ENCODE measurements at regions not wholly inside any gene's neighbourhood (a gene's known extent, or its start where the extent isn't known, plus 50 kb on each side); places are given as distances from the start of the nearest gene placed in this dataset.
A peak's percentile ranks its signal among the peaks of the same experiment; 100 is the strongest.
"Not testable (repeated sequence)": the region's sequence is repeated elsewhere in the genome, so short reads cannot be mapped to it uniquely, and the experiment has no call there.

DNA sequence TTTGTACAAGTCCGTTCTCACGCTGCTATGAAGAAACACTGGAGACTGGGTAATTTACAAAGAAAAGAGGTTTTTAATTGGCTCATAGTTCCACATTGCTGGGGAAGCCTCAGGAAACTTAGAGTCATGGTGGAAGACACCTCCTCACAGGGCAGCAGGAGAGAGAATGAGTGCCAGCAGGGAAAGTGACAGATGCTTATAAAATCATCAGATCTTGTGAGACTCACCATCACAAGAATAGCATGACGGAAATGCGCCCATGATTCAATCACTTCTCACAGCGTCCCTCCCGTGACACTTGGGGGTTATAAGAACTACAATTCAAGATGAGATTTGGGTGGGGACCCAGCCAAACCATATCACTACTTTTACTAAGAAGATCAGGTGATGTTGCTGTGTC, 285.8 kb downstream of the TMX3 start:
- DNase-seq (ENCODE audit: low spot score) = no peak

DNA sequence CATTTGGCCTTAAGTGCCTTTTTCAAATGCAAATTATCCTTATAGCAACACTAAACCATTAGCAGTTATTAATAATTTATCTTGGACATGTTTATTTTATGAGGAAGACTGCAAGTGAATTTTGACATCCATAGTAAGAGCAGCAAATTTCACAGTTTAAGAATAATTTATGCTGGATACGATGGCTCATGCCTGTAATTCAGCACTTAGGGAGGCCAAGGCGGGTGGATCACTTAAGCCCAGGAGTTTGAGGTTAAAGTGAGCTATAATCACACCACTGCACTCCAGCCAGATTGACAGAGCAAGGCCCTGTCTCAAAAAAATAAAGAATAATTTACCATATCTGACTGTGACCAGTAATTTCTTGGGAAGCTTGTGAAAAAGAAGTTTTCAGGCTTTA, 286.2 kb downstream of the TMX3 start:
- no peak for DNase-seq (ENCODE audit: low spot score)

DNA sequence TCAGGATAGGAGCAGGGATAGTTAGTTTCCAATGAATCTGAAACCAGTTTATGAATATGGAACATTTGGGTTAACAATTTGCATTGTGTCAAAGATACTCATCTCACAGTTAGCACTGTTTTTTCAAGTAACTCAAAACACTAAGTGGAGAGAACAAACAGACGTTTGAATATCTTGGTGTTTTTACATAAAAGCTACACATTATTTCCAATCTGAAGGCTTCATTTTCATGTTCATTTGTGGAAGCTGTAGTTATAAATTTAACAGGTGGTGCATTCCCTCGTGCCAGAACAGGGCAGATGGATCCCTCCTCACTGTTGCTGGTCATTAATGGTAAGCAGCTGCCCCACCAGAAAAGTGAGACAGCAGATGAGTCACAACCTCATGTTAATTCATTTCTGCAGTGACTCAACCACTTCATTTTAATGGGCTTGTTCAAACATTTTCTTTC, 286.9 kb downstream of the TMX3 start:
- DNase-seq (ENCODE audit: low spot score) = no peak

DNA sequence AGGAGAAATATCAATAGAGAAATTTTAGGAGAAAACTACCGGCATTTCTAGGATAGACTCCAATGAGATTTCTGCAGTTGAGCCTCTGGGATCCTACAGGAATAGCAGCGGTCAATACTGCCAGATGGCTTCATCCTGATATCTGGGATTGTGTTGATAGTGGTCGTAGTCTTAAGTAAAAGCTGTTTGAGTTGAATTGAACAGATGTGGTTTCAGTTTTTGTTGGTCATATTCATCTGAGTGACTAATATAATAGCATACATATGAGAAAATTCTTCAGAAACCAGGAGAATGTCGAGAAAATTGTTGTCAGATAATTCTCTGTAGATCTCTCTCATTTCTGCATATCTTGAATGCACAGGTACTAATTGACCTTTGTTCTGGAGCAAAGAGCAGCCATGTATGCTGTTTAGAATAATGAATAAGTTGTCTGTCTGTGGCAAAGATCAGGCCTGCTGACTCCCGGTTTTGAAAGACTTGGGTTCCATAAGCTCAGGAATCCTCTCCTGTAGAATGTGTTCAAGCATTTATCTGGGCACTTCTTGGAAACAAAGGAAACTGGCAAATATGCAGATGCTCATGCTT, 288.1 kb downstream of the TMX3 start:
- no peak for DNase-seq (ENCODE audit: low spot score)

DNA sequence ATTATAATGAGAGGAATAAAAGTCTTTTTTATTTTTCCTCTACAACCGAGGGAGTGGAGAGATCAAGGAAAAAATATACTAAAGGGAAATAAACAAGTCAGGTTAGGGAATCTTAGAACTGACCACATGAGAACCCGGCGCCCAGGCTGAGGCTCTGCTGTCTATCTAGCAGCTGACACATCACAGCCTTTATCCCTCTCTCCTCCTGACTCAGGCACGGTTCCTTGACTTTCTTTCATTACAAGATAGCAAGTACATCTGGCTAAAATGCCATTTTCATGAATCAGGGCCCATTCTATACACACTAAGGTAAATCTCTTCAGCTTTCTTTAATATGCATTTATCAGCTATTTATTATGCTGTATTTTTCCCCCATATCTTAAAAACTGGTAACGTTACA, 296.0 kb downstream of the TMX3 start:
- no peak for DNase-seq (ENCODE audit: low spot score)

DNA sequence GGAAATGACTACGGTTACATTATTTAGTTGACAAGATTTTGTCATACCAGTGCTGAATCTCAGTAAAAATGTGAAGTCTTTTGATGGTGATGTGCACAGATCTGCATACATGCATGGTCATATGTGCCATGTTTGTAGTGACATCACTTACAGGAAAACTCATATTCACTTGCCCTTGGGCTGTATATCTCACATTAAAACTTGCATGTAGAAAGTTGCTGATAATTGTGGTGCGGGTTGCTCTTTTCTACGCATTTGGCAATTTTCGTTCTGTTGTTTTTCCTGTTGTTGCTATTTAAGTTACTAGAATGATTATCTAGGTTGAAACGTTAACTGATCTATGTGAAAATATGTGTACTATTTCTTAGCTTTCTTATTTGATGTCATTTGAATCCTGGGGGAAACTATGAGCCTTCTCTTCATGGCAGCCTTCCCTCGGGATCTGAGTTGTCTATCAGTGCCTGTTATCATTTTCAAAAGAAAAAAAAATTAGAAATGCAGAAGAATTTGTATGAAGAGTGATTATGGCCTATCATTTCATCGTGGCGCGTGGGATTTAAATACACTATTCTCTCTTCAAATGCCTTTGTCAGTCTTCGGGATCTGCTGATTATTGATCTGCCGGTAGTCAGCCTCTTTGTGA, 296.6 kb downstream of the TMX3 start:
- DNase-seq (ENCODE audit: low spot score) = peak; percentile 39

DNA sequence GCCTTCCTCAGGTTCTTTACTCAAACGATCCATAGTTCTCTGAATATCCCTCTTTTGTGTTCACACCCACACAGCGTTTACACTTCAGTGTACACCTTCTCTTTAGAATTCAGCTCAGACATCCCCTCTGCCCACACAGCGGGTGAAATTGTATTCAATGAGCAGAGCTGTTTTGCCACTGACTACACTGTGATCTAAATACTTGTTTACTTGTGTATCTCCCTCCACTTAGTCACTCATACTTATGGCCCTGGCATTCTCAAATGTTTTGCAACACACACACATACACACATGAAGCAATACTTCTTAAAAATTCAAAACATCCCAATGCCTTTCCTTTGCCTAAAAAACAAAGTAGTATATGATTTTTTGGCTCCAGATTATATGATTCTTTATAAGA, 297.1 kb downstream of the TMX3 start:
- no peak for DNase-seq (ENCODE audit: low spot score)

DNA sequence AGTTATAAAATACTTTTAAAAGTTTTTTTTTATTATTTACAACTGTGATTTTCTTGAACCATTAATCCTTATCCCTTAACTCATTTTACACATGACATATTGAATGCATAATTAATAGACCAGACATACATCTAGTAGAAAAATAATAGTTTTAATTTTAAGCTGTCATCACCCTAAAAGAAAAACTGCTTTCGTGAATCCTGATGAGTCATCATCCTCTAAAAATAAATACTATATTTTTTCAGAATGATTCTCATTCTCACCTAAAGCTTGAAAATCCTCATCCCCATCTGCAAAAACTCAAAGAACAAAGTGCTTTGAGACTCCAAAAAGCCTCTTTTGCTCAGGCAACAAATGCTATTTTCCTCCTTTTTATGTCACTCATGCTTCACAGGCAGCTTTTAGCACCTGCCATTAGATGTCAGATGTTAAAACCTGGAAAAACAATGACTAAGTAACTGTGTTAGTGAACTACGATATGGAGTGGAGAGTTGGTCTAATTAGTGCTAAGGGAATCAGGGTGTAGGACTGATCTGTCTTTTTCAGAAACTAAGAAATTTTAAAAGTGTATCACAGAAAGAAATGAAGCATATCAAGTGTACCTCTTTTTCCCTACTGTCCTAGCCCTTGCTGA, 297.6 kb downstream of the TMX3 start:
- peak; percentile 39 for DNase-seq (ENCODE audit: low spot score)

DNA sequence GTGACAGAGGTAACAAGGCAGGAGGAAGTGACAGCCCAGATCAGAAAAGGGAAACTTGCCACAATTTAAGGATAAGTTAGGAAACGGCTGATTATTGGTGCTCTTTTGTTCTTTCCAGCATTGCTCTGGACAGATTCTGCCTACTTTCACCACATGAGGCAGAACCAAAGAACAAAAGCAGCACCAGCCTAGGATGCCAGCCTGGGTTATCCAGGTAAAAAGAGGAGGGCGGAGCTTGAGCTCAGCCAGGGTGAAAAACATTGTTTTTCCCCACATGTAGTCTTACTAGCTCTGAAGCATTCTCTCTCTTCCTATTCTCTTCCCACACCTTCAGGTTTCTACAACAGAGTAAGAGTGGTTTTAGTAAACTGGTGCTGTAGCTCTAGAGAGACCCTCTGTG, 300.5 kb downstream of the TMX3 start:
- DNase-seq (ENCODE audit: low spot score) = no peak

DNA sequence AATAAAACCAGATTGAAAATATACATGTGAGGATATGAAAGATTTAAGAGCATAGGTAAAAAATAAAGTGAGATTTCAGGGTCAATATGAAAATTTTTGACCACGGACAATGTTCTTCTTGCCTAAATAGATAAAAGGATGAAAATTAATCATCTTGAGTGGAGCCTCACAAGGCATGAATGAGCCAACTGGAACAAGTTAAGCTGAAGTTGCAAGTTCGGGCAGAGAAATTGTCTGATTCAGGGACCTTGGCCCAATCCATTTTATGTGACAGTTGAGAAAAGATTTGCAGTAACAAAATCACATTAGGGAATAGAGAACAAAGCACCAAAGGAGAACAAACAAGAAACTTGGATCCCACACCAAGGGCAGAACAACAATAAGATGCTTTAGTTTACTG, 305.3 kb downstream of the TMX3 start:
- no peak for DNase-seq (ENCODE audit: low spot score)

DNA sequence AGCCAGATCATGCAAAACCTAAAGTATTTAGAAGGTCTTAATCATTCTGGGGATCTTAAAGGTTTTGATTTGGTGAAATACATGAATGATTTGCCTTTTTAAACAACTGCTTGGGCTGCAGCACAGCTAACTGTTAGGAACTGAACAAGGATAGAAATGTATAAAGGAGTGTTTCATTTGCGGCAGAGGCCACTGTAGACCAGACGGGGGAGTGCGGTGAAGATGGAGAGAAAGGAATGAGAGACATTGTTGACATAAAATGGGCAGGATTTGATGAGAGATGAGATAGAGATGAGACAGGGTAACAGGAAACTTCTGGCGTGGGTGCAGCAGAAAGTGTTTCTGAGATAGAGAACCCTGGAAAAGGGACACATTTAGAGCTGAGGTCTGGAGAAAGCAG, 308.1 kb downstream of the TMX3 start:
- DNase-seq (ENCODE audit: low spot score) = no peak

DNA sequence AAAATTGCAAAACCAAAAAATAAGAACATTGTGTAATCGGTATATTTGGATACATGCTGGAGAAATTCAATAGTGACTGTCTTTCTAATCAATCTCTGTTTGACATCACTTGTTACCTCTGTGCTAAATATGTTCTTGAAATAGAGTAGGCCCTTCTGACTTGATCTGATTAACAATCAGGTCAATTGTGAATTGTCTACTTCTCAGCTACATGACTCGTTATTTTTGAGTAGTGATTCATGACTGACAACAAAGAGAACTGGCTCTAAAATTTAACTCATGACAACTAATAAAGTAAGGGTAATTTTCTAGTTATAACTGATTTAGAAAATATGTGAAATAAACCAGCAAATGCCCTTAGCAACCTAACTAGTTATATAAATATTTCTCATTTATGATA, 312.1 kb downstream of the TMX3 start:
- no peak for DNase-seq (ENCODE audit: low spot score)

DNA sequence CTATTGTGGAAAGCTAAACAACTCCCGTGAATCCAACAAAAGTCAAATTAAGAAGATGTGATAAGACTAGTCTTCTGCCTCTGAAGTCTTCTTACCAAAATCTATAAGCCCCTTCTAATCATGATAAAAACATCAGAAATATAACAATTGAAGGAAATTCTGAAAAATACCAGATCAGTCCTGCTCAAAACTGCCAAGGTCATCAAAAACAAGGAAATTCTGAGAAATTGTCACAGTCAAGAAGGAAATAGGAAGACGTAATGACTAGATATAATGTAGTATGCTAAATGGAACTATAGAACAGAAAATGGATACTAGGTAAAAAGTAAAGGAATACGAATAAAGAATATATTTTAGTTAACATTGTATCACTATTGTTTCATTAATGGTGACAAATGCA, 314.0 kb downstream of the TMX3 start:
- no peak for DNase-seq (ENCODE audit: low spot score)

DNA sequence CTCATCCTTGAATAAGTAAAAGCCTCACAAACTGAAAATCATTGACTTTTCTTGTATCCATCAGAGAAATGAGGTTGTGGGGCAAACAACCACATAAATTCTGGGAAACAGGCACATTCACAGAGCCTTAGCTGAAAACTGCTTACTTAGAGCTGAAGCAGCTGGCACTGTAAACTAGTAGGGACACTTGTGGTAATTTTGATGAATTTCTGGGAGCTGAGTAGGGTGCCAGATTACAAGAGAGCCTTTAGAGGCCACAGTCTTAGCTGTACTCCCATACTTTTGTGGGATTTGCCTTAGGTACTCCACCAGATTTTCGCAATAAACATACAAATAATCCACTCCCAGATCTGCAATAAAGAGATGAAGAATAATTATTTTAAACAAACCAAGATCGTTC, 315.2 kb downstream of the TMX3 start:
- DNase-seq (ENCODE audit: low spot score) = no peak

DNA sequence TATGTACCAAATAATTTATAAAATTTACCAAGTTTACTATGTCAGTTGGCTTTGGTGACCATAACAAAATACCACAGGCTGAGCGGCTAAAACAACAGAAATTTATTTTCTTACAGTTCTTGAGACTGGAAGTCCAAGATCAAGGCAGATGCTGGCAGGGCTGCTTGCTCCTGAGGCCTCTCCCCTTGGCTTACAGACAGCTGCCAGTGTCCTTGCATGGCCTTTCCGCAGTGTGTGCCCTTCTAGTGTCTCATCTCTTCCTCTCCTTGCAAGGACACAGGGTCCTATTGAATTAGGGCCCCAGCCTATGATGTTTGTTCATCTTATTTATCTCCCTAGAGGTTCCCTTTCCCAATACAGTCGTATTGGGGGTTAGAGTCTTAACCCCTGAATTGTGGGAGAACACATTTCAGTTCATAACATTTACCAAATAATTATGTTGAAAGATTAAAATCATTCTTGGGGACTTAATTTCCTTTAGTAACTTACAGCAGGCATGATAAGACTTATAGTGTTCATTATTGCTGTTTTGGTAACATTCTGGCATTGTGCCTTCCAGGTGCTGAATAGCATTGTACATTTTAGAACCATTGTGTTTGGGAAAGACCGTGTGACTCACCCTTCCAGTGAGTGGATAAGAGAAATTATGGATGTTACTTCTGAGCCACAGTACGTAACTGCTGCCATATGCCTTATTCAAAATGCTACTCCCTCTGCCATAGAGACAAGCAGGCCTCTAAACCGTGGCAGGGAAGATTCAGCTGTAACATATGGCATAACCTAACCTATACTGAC, 317.5 kb downstream of the TMX3 start:
- no peak for DNase-seq (ENCODE audit: low spot score)

DNA sequence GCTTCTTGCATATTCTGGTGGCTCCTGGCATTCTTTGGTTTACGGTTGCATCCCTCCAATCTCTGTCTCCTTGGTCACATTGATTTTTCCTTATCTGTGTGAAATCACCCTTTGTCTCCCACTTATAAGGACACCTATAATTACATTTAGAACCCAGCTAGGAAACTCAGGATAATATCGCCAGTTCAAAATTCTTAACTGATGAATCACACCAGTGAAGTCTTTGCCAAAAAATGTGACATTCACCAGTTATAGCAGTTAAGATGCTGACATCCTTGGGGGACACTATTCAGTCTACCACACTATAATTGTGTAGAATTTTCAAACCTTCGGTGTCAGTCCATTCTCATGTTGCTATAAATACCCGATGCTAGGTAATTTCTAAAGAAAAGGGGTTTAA, 320.2 kb downstream of the TMX3 start:
- no peak for DNase-seq (ENCODE audit: low spot score)

DNA sequence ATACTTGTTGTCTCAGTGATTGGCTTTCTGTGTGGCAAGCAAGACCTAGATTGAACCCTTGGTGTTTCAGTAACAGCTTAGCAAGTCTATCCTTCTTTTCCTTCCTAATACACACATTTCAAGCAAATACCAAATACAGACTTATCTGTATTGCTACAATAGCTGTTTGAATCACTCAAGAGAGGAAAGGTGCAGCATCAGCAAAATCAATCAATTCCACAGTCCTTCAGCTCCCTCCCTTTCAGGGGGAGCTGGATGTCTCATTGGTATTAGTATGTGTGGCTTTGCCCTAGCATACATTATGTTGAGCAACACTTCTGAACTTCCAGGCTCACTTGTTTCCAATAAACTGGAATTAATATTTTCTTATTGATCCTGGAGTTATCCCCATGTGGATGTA, 323.1 kb downstream of the TMX3 start:
- no peak for DNase-seq (ENCODE audit: low spot score)

DNA sequence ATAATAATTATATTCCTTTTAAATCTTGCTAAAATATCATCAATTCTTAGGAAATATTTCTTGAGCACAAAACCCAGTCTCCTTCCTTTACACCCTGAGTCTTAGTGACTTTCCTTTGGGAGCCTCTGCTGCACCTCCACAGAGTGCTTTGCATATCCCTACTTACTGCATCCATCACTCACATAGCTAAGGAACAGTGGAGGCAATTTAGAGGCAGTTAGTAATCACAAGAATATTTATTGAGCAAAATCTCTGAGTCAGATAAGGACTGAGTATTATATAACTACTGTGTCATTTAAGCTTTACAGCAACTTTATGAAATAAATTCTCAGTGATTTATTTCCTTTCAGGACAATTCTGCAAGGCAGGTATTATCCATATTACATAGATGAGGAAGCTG, 327.7 kb downstream of the TMX3 start:
- DNase-seq (ENCODE audit: low spot score) = peak; percentile 66

DNA sequence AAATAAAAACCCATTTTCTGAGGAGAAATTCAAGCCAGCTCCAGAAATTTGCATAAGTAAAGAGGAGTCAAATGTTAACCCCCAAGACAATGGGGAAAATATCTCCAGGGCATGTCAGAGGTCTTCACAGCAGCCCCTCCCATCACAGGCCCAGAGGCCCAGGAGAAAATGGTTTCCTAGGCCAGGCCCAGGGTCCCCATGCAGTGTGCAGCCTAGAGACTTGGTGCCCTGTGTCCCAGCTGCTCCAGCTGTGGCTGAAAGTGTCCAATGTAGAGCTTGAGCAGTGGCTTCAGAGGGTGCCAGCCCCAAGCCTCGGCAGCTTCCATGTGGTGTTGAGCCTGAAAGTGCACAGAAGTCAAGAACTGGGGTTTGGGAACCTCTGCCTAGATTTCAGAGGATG, 330.9 kb downstream of the TMX3 start:
- DNase-seq (ENCODE audit: low spot score) = not testable (repeated sequence)

DNA sequence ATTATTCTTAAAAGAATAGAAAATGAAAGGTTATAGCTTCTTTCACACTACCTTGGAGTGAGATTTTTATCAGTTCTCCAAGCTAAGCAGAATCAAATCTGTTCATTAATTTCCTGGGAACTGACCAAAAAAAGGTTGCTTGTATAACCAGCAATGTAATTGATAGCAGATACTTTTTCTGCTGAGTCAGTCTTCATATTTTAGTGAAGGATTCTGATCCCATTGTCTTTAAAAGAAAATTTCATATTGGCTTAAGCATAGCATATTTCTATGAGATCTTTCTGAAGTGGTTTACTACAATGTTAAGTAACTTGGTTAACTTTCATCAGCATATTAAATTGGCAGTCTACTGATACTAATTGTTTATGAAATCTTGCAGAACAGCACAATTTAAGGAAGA, 338.0 kb downstream of the TMX3 start:
- no peak for DNase-seq (ENCODE audit: low spot score)

DNA sequence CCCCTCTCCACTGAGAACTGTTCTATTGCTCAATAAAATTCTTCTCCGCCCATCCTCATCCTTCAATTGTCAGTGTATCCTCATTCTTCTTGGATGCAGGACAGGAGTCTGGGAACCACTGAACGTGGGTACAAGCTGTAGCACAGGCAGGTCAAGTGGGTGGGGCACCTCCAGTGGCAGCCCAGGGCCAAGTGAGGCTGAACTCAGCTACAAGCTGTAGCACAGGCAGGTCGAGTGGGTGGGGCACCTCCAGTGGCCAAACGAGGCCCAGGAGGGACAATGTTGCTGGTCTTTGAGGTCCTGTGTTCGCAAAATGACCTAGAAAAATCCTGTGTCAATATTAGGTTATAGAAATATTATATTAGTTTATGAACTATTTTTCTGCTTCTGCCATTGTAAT, 352.0 kb downstream of the TMX3 start:
- no peak for DNase-seq (ENCODE audit: low spot score)

DNA sequence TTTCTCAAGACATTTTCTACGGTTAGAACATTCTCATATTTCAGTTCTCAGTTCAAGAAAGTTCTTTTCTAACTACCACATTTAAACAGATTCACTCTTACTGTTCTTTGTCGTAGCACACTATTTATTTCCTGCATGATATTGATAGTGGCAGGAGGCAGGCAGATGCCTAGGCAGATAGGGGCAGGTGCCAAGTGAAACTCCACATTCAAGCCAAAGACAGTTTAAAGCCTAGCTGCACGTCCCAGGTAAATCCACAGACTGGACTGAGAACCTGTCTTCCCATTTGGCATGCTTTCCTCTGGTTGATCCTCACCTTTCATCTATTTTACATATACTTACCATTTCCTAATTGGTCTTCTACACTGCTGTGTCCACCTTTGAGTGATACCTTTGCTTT, 359.3 kb downstream of the TMX3 start:
- no peak for DNase-seq (ENCODE audit: low spot score)

DNA sequence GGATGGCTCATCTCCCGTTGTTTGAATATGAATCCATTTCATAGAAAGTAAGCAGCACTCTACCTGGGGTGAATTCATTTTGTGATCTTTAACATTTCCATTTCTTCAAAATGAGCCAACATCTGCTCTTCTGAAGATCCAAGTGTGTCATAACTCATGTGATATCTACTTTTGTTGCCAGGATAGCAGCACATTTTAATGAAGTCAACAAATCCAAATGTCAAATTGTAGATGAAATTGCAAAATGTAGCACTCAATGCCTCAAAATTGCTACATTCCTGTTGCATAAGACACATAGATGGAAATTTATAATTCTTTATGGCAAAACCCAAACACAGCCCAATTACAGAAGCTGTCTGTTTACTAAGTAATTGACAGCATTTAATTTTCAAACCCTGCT, 360.7 kb downstream of the TMX3 start:
- no peak for DNase-seq (ENCODE audit: low spot score)
